ENCODE measurements at regions not wholly inside any gene's neighbourhood (a gene's known extent, or its start where the extent isn't known, plus 50 kb on each side); places are given as distances from the start of the nearest gene placed in this dataset.

- TF ChIP-seq CTCF (IDR thresholded peaks at IDR 0.05) (no peak), POLR2A (IDR thresholded peaks at IDR 0.05) (no peak)
Observed at GRCh38 chr1:106926803-106927582, 129.5 kb upstream of the PRMT6 start.
